Testis (tissue), 2 donors: ENCODE measurements at regions not wholly inside any gene's neighbourhood (a gene's known extent, or its start where the extent isn't known, plus 50 kb on each side); places are given as distances from the start of the nearest gene placed in this dataset.

Source experiments
- CTCF ChIP-seq, 3 experiments: fragments of 450-650 bp in 2 of 3; fragments of 200-600 bp in 1 of 3; sonication (generic) in 1 of 3; IDR thresholded peaks; one replicate each; pipeline ENCODE4 v1.5.1; 2016 to 2019; ENCODE audit warnings: antibody characterized with exemption in 3 of 3, mild to moderate bottlenecking in 2 of 3, moderate library complexity in 1 of 3
- POLR2A ChIP-seq: fragments of 450-650 bp; IDR thresholded peaks from one replicate; pipeline ENCODE4 v1.6.1; 2017; ENCODE audit warnings: antibody characterized with exemption, mild to moderate bottlenecking, moderate library complexity

DNA sequence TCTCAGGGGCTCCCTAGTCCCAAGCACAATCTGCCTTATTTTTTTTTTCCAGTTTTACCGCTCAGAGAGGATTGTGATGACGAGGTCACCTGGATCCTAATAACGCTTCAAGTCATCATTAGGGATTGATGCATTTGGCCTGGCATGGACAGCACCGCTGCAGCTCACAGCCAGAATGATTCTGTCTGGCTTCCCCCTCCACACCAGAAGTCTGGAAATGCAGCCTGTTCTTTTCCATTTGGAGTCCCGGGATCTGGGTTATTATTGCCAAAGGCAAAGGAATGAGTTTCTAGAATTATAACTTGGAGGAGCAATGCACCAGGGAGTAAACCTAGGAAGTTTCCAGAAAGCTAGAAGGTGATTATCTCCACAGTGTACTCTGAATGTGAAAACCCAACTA is 81.1 kb upstream of the TAF1B start:
- TF ChIP-seq POLR2A: no peak
- no peak for TF ChIP-seq CTCF (IDR thresholded peaks at IDR 0.05)
